ENCODE measurements at regions not wholly inside any gene's neighbourhood (a gene's known extent, or its start where the extent isn't known, plus 50 kb on each side); places are given as distances from the start of the nearest gene placed in this dataset.

DNA sequence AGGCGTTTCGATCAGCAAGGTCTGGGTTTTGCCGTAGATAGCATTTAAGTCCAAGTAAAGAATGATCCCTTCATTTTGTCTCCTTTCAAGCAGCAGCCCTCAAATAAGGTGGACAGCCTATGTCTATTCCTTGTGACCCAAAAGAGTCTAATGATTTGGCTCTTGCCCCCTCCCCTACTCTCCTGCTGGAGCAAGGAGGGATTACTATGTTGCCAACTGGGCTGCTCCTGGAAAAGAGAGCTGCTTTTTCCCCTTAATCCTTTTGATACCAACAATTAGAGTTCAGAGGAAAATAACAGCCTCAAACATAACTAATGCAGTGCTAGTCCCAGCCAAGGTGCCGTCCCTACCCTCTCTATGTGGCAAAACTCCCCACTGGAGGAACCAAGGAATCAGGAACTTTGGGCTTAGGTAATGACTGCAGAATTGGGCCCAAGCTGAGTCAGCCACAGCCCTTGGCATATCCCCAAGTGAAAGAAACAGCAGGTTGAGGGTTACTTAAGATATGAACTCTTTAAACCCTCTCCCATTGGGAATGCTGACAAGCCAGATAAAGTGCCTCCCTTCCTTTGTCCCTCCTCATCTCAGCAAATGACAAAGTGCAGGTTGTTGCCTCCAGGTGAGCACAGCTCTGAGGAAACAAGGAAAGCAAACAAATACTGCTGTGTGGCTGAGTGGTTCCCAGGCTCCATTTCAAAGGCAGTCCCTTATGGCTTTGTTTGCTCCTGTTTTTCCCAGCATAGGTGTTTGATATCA lies 643.7 kb downstream of the INHBA start:
- DNase-seq, result no peak

DNA sequence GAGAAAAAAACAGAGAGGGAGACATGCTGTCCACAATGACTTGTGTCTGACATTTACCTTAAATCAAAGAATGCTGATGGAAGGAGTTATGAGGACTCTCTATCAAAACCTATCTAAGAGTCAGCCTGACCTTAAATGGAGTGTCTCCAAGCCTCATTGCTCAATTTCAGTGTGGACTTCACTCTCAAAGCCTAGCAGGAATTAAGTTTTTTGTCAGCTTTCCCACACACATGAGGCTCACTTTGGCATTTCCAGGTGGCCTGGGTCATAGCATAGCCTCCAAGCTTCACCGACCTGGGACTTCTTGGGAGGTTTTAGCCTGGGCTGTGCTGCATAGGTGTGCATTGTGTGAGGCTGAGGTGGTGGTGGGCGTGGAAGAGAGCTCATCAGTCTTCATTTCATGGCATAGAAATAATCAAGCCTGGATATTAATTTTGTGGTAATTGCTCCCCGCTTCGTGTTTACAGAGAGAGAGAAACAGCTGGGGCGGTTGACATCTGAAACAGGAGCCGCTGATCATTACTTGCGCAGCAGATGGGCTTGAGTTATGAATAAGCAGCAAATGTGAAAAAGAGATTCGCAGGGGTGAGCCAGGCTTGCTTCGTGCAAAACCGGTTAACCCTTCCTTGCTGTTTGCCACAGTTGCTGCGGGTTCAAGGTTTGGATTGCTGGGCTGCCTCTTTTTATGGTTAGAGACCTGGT lies 647.8 kb downstream of the INHBA start:
- no peak for DNase-seq

GRCh38 chr7:41053820-41054219 lies 649.1 kb downstream of the INHBA start:
- no peak for DNase-seq

GRCh38 chr7:41052736-41053135 lies 650.2 kb downstream of the INHBA start:
- no peak for DNase-seq

DNA sequence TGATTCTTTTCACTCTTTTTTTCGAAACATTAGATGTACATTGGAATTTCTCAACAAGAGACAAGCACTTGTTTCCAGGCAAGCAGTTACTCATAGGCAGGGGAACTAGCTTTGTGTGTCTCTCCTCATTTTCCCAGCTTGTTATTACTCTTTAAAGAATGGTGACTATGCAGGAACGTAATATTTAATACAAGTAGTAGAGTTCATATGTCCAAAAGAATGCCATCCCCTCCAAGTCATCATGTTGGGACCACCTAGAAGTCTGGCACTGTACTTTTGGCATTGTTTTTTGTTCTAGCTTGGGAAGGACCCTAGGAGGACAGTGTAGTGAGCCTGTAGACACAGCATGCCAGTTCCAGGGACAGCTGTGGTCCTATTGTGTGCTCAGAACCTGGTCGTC lies 650.7 kb downstream of the INHBA start:
- DNase-seq, result no peak

GRCh38 chr7:41051535-41051934 lies 651.4 kb downstream of the INHBA start:
- no peak for DNase-seq

DNA sequence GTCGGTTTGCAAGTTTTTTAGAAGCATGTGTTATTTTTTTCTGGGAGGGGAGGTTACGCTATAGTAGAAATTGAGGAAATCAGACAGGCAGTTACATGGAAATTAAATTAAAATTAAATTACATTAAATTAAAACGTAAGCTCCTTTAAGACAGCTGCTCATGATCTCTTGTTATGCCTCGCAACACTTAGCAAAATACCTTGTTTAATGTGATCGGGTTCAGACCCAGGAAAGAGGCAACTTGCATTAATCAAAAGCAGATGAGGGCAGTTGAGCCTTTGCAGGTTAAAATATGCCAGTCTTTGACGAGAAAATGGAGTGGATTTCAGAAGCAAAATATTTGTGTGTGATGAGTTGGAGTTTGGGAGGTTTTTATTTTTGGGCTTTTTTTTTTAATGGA lies 651.8 kb downstream of the INHBA start:
- DNase-seq, result no peak

DNA sequence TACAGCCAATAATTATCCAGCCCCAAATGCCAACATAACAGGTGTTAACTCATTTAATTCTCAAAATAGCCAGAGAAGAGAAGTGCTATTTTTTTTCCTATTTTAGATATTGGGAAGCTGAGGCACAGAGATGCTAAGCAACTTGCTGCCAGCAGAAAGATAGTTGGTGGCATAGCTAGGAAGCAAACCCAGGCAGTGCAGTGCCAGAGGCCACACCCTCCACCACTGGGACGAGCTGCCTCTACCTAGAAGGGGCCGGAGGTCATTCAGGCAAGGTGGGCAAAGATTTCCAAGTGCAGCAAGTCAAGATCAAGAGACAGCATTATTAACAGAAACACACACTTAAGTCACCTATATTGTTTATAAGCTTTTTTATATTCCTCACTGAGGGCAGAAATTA lies 654.1 kb downstream of the INHBA start:
- no peak for DNase-seq

GRCh38 chr7:41047789-41048191 lies 655.1 kb downstream of the INHBA start:
- no peak for DNase-seq

- no peak for DNase-seq
These were observed 655.7 kb downstream of the INHBA start for GRCh38 chr7:41047211-41047610.

DNA sequence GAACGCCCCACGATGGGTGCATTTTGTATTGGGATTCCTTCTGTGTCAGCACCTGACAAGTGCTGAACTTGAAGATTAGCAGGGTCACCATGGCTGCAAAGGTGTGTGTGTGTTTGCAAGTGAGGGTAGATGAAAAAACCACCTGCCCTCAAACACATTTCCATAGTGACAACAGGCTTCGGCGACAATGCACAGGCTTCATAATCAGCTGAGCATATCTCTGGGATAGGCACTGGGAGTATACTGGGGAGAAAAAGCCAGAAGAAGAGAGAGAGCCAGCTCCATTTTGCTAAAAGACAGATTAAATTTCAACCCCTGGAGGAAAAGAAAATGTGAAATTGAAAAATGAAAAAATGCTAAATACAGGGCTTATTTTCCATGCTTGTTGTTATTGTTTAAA lies 656.1 kb downstream of the INHBA start:
- no peak for DNase-seq

DNA sequence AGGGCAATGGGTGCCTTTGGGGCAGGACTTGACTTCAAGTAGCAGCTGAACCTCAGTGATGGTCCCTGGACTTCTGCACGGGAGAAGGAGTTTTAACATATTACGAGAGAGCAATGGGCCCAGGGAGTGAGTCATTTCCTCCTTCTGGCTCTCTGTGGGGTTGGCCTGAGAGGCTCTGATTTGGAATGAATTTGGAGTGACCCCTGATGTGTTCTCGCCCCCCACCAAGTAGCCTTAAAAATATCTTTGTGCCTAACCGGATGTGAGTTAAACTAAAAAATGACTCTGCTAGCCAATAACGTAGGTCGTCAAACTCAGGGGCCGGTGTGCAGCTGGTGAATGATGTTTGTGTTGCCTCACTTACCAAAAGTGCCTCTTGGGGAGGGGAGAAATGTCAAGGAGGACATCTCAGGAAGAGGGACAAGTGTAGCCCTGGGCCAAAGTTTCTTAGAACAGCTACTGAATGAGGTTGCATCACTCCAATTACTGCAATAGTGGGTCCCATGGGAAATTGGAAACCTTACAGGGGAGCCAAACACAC lies 656.6 kb downstream of the INHBA start:
- no peak for DNase-seq

DNA sequence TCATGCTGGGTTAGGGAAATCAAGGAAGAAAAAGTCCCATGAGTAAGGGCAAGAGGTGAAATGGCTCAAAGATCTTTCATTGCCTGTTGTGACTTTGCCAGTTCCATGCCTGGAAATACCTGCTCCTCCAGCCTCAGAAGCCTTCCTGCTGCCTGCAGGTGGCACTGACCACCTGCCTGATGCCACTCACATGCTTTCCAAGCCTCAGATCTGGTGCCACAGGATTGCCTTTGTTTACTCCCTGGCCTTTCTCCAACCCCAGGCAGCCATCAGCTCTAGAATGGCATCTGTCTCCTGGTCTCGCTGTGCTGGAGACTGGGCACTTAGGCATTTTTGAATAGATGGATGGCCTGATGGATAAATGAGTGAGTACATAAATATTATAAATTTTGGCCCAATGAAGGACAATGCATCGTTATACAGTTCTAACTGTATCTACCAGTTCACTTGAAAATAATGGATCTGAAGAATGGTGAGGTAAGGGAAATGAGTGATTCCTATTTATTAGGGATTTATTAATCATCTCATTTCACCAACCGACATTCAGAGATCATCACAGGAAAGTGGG lies 657.2 kb downstream of the INHBA start:
- peak; percentile 30 for DNase-seq

DNA sequence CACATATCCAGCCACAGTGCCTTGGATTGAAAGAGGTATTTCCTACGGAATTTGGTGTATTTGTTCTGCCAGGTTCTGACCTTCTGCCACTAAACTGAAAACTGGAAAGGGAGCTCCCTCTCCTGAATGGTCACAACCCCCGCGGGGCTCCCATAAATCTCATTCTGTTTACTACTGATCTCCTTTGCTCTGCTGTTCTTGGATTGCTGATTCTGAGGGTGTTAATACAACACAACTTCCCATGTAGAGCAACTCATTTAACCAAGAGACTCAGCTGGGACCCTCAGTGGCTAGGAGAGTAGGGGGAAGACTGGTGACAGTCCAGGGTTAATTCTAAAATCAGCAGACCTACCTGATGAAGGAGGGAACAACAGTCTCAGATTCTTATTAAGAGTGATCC lies 662.9 kb downstream of the INHBA start:
- DNase-seq, result no peak

GRCh38 chr7:41039386-41039953 lies 663.4 kb downstream of the INHBA start:
- DNase-seq, result no peak

GRCh38 chr7:41038211-41038610 lies 664.7 kb downstream of the INHBA start:
- no peak for DNase-seq

DNA sequence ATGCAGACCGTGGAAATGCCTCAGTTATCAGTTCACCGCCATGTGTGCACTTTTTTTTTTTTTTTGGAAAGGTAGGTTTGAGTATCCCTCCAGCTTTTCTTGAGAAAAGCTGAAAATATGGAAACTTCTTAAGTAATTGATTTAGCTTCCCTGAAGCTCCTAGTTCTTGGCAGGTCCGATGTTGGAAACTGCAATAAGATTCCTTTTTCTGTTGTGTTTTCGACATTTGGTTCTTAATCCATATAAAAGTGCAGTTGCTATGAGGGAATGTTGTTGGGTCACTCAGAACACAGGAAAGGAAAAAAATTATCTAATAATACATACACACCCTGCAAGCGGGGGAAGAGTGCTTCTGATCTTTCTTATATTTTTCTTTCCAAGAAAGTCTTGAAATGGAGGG lies 665.2 kb downstream of the INHBA start:
- DNase-seq, result no peak

DNA sequence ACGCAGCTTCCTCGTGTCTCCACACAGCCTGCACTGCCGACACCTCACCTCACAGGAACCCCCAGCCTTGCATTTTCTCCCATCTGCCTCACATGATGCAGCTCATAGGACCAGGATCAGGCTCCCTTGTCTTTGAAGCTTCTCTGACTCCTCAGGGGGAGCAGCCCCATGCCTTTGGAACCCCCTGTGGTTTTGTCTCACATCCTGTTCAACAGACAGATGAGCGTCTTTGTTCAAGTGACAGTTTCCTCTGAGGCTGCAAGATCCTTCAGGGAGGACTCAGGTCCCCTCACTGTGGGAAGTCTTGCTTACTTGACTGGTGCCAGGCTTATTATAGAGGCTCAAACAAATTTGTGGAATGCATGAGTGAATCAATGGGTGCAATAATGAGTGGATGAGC lies 667.1 kb downstream of the INHBA start:
- DNase-seq, result no peak

DNA sequence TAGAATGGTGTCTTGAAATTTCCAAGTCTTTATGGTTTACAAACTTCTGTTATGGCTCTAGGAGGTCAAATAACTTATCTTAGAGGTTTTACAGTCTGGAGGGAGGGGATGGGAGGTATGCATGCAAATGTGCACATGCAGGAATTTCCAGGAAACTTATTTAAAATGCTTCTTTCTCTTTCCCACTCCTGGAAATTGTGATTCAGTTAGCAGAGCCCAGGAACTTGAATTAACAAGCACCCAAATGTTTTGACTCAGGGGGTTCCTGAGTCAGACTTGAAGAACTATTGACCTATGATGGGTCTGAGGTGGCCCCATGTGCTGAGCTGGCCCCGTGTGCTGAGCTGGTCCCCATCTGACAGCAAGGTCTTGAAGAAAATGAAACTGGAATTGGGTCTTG lies 669.4 kb downstream of the INHBA start:
- no peak for DNase-seq

GRCh38 chr7:41030673-41031072 lies 672.2 kb downstream of the INHBA start:
- DNase-seq, result no peak

- no peak for DNase-seq
These were observed 673.8 kb downstream of the INHBA start for GRCh38 chr7:41029072-41029499.

- no peak for DNase-seq
These were observed 674.3 kb downstream of the INHBA start for GRCh38 chr7:41028580-41028979.

GRCh38 chr7:41027428-41028115 lies 675.3 kb downstream of the INHBA start:
- DNase-seq, result no peak
